HCT116 (cell line): ENCODE measurements at regions not wholly inside any gene's neighbourhood (a gene's known extent, or its start where the extent isn't known, plus 50 kb on each side); places are given as distances from the start of the nearest gene placed in this dataset.

Experiments used
- ATAC-seq: fragments of 200-7000 bp; cut with Tn5 transposase; 2 replicates; pipeline ENCODE4 v1.9.1; 2020; ENCODE audit warnings: mild to moderate bottlenecking, moderate library complexity
- BruUV-seq: library from RNA; stranded (reverse); fragments of 400-500 nt; replicated peaks from 2 replicates; lab custom pipeline; 2021; lab: Mats Ljungman, UMichigan
- CTCF ChIA-PET: fragments of 300-600 bp; sonication (Branson Sonifier 250); formaldehyde crosslinking; loops from one replicate; lab custom pipeline; 2021; ENCODE audit warnings: antibody characterized with exemption; lab: Charles Lee
- POLR2A ChIA-PET: fragments of 300-600, 350-600 bp; sonication (Branson Sonifier 250); formaldehyde crosslinking; loops from one replicate; lab custom pipeline; 2021; ENCODE audit warnings: antibody characterized with exemption; lab: Charles Lee
- RAD21 ChIA-PET, 2 experiments: fragments of 300-600 bp; sonication (Branson Sonifier 250); formaldehyde crosslinking; loops; one replicate each; lab custom pipeline; 2023; ENCODE audit warnings: low total read pairs in 2 of 2; ENCODE audit not compliant: uncharacterized antibody in 2 of 2, unreplicated experiment in 2 of 2, low non-redundant PET in 1 of 2; lab: Charles Lee
- DNase-seq: peaks from one replicate; pipeline ENCODE4 v3.0.0-alpha.2; 2010; ENCODE audit warnings: low read depth, low spot score
- H2AFZ ChIP-seq: fragments of 200-600 bp; shearing (Covaris generic), sonication (generic); 2 replicates; pipeline ENCODE4 v1.6.1; 2017; ENCODE audit warnings: low read depth, mixed run types, mixed read lengths, antibody characterized with exemption, low read length; ENCODE audit not compliant: poor library complexity, severe bottlenecking
- H3K27ac ChIP-seq: 2 replicates; pipeline ENCODE4 v1.5.1; 2012; ENCODE audit warnings: low read depth, low read length
- H3K27me3 ChIP-seq: fragments of 200-600 bp; sonication (generic); 2 replicates; pipeline ENCODE4 v1.6.1; 2016; ENCODE audit warnings: mixed run types, low read length, mixed read lengths; ENCODE audit not compliant: insufficient read depth
- H3K36me3 ChIP-seq, 2 experiments: fragments of 200-500 bp in 1 of 2; fragments of 200-600 bp in 1 of 2; sonication (Bioruptor generic) in 1 of 2; sonication (generic) in 1 of 2; 2 replicates each; pipeline versions ENCODE4 v1.5.1 to v1.6.1; 2014 to 2016; ENCODE audit warnings: low read length in 2 of 2, inconsistent platforms in 1 of 2, mixed read lengths in 1 of 2, mixed run types in 1 of 2; ENCODE audit not compliant: insufficient read depth in 2 of 2, control insufficient read depth in 1 of 2
- H3K4me1 ChIP-seq, 2 experiments: fragments of 200-600 bp in 1 of 2; sonication (generic) in 1 of 2; 2 replicates each; pipeline versions ENCODE4 v1.5.1 to v1.6.1; 2012 to 2017; ENCODE audit warnings: low read length in 2 of 2, inconsistent platforms in 1 of 2, mild to moderate bottlenecking in 1 of 2, mixed read lengths in 1 of 2, mixed run types in 1 of 2, moderate library complexity in 1 of 2; ENCODE audit not compliant: insufficient read depth in 2 of 2, control insufficient read depth in 1 of 2
- H3K4me2 ChIP-seq: fragments of 200-600 bp; sonication (generic); 2 replicates; pipeline ENCODE4 v1.6.1; 2017; ENCODE audit warnings: mixed run types, low read length, mixed read lengths
- H3K4me3 ChIP-seq, 2 experiments: fragments of 200-600 bp in 1 of 2; sonication (generic) in 1 of 2; replicated peaks in 1 of 2; 2 replicates each; pipeline ENCODE4 v1.5.1; 2011 to 2016; ENCODE audit warnings: low read length in 2 of 2, control low read depth in 1 of 2, low read depth in 1 of 2, mild to moderate bottlenecking in 1 of 2, mixed read lengths in 1 of 2, mixed run types in 1 of 2
- H3K79me2 ChIP-seq: fragments of 200-600 bp; sonication (generic); 2 replicates; pipeline ENCODE4 v1.6.1; 2017; ENCODE audit warnings: mild to moderate bottlenecking, mixed run types, low read length, moderate library complexity, mixed read lengths; ENCODE audit not compliant: insufficient read depth
- H3K9ac ChIP-seq: fragments of 200-600 bp; sonication (generic); 2 replicates; pipeline ENCODE4 v1.6.1; 2016; ENCODE audit warnings: low read length, mixed read lengths
- H3K9me2 ChIP-seq: fragments of 200-600 bp; sonication (generic), shearing (Covaris generic); 2 replicates; pipeline ENCODE4 v1.6.1; 2017; ENCODE audit warnings: mixed run types, mild to moderate bottlenecking, moderate library complexity; ENCODE audit not compliant: insufficient read depth
- H3K9me3 ChIP-seq, 2 experiments: fragments of 200-500 bp in 1 of 2; fragments of 200-600 bp in 1 of 2; sonication (Bioruptor generic) in 1 of 2; sonication (generic) in 1 of 2; 2 replicates each; pipeline ENCODE4 v1.6.1; 2014 to 2017; ENCODE audit warnings: low read length in 2 of 2, mixed read lengths in 2 of 2, inconsistent platforms in 1 of 2, low read depth in 1 of 2, mild to moderate bottlenecking in 1 of 2, mixed run types in 1 of 2, moderate library complexity in 1 of 2; ENCODE audit not compliant: control insufficient read depth in 1 of 2, insufficient read depth in 1 of 2
- H4K20me1 ChIP-seq: fragments of 200-600 bp; sonication (generic), shearing (Covaris generic); 2 replicates; pipeline ENCODE4 v1.6.1; 2017; ENCODE audit warnings: mixed run types, mild to moderate bottlenecking, moderate library complexity; ENCODE audit not compliant: insufficient read depth
- ATF3 ChIP-seq: IDR thresholded peaks from 2 replicates; pipeline ENCODE4 v1.6.1; 2012
- CEBPB ChIP-seq: IDR thresholded peaks from 2 replicates; pipeline ENCODE4 v1.6.1; 2012; ENCODE audit warnings: low read depth
- EGR1 ChIP-seq: IDR thresholded peaks from 2 replicates; pipeline ENCODE4 v1.6.1; 2012; ENCODE audit warnings: low read depth
- ELF1 ChIP-seq: IDR thresholded peaks from 2 replicates; pipeline ENCODE4 v1.6.1; 2012; ENCODE audit warnings: low read depth, borderline replicate concordance
- EZH2 ChIP-seq: fragments of 200-600 bp; sonication (generic); IDR thresholded peaks from 2 replicates; pipeline ENCODE4 v1.6.1; 2017; ENCODE audit warnings: antibody characterized with exemption, mixed run types
- EZH2phosphoT487 ChIP-seq: fragments of 200-600 bp; IDR thresholded peaks from 2 replicates; pipeline ENCODE4 v1.6.1; 2018; ENCODE audit warnings: antibody characterized with exemption, borderline replicate concordance
- FOSL1 ChIP-seq: IDR thresholded peaks from 2 replicates; pipeline ENCODE4 v1.6.1; 2012; ENCODE audit warnings: low read depth
- POLR2A ChIP-seq: IDR thresholded peaks from 2 replicates; pipeline ENCODE4 v1.7.0; 2011; ENCODE audit warnings: borderline replicate concordance; ENCODE audit not compliant: insufficient read depth, insufficient read length; ENCODE audit errors: extremely low read depth
- POLR2AphosphoS5 ChIP-seq: IDR thresholded peaks from 2 replicates; pipeline ENCODE4 v1.6.1; 2011; ENCODE audit warnings: mild to moderate bottlenecking, low read depth, low read length, moderate library complexity
- RAD21 ChIP-seq: IDR thresholded peaks from 2 replicates; pipeline ENCODE4 v1.6.1; 2012; ENCODE audit warnings: low read depth, mild to moderate bottlenecking
- SP1 ChIP-seq: IDR thresholded peaks from 2 replicates; pipeline ENCODE4 v1.6.1; 2012; ENCODE audit warnings: low read depth
- TCF7L2 ChIP-seq: IDR thresholded peaks from 2 replicates; pipeline ENCODE4 v1.7.0; 2011; ENCODE audit warnings: borderline replicate concordance, inconsistent platforms; ENCODE audit not compliant: insufficient read depth, insufficient read length; ENCODE audit errors: extremely low read depth
- YY1 ChIP-seq: IDR thresholded peaks from 2 replicates; pipeline ENCODE4 v1.6.1; 2011; ENCODE audit warnings: low read length, low read depth, moderate library complexity, mild to moderate bottlenecking; ENCODE audit not compliant: insufficient replicate concordance; ENCODE audit errors: extremely low read depth
- ZBTB33 ChIP-seq: IDR thresholded peaks from 2 replicates; pipeline ENCODE4 v1.6.1; 2011; ENCODE audit warnings: mild to moderate bottlenecking, low read length, moderate library complexity; ENCODE audit not compliant: insufficient replicate concordance; ENCODE audit errors: extremely low read depth
- intact Hi-C: fragments of 100-400 bp; cut with micrococcal nuclease; formaldehyde crosslinking; loops from 2 replicates; pipeline ENCODE4 v1.10.0; 2022
- TF ChIP-seq, protein P1 (sequence below): IDR thresholded peaks from 2 replicates; pipeline ENCODE4 v1.6.1; 2012; ENCODE audit warnings: low read depth
- TF ChIP-seq, protein P2 (sequence below), 3 experiments: fragments of 200-600 bp in 1 of 3; sonication (generic) in 1 of 3; IDR thresholded peaks in 2 of 3; conservative IDR thresholded peaks in 1 of 3; 2 replicates each; pipeline ENCODE4 v1.5.1; 2012 to 2017; ENCODE audit warnings: low read depth in 2 of 3, low read length in 2 of 3, antibody characterized with exemption in 1 of 3, borderline replicate concordance in 1 of 3, control low read depth in 1 of 3, mild to moderate bottlenecking in 1 of 3, mixed read lengths in 1 of 3, mixed run types in 1 of 3, moderate library complexity in 1 of 3; ENCODE audit not compliant: insufficient read depth in 1 of 3

DNA sequence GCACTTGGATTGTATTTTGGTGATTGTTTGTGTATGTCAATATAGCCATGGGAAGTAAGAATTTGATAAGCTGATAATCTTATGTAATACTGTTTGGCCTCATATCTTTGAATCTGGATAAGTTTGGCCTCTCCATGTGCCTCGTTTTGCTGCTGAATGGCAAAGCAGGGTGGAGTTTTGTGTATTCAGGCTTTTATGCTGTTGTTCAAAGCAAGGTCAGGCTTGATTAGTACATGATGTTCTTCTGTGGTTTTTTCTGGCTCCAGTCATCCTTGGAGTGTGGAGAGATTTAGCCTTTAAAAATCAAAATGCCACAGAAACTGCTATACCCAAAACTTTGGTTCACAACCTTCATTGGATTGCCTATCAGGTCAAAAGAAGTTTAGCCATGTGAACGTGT is 728.9 kb upstream of the GJE1 start (continued):
- TF ChIP-seq, protein P1, sequence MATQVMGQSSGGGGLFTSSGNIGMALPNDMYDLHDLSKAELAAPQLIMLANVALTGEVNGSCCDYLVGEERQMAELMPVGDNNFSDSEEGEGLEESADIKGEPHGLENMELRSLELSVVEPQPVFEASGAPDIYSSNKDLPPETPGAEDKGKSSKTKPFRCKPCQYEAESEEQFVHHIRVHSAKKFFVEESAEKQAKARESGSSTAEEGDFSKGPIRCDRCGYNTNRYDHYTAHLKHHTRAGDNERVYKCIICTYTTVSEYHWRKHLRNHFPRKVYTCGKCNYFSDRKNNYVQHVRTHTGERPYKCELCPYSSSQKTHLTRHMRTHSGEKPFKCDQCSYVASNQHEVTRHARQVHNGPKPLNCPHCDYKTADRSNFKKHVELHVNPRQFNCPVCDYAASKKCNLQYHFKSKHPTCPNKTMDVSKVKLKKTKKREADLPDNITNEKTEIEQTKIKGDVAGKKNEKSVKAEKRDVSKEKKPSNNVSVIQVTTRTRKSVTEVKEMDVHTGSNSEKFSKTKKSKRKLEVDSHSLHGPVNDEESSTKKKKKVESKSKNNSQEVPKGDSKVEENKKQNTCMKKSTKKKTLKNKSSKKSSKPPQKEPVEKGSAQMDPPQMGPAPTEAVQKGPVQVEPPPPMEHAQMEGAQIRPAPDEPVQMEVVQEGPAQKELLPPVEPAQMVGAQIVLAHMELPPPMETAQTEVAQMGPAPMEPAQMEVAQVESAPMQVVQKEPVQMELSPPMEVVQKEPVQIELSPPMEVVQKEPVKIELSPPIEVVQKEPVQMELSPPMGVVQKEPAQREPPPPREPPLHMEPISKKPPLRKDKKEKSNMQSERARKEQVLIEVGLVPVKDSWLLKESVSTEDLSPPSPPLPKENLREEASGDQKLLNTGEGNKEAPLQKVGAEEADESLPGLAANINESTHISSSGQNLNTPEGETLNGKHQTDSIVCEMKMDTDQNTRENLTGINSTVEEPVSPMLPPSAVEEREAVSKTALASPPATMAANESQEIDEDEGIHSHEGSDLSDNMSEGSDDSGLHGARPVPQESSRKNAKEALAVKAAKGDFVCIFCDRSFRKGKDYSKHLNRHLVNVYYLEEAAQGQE = no peak
- TF ChIP-seq CEBPB (no peak), FOSL1 (no peak)

DNA sequence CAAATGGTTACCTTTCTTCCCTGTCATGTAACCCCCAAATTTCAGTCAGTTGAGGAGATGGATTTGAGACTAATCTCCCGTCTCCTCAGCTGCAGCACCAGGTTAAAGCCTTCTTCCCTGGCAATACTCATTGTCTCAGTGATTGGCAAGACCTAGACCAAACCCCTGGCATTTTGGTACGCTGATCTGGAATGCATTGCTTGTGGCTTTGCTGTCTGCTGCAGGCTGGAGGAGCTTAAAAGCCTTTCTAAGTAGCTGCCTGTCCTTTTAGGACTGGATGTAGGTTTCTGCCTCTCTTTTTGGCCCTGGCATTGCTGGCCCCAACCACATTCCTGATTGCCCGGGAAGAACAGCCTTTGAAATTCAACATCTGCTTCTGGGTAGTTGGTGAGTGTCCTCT is 729.6 kb upstream of the GJE1 start:
- BruUV-seq = no TSS peak
- no peaks in the 10 kb centered on the region for H3K4me1 ChIP-seq
- ChIA-PET POLR2A (no interaction called here), CTCF (no interaction called here), RAD21 (no interaction called here)
- intact Hi-C loops = loop anchor here (5.0 kb wide), 1 partner anchor 1574 kb away; no protein-coding TSS in a partner anchor
- H3K4me2 ChIP-seq = no peak overlapping the region
- no peak overlapping the region for H3K4me3 ChIP-seq
- no peaks in the 10 kb centered on the region for H3K36me3 ChIP-seq
- no peak overlapping the region for H3K27ac ChIP-seq
- H3K9ac ChIP-seq = no peak overlapping the region
- no peaks in the 10 kb centered on the region for H3K9me3 ChIP-seq
- DNase-seq (no peak), ATAC-seq (no peak)
- H2AFZ ChIP-seq = no peak overlapping the region
- H3K27me3 ChIP-seq = no peaks in the 10 kb centered on the region
- no peaks in the 10 kb centered on the region for H3K9me2 ChIP-seq
- H3K79me2 ChIP-seq = no peaks in the 10 kb centered on the region
- no peaks in the 10 kb centered on the region for H4K20me1 ChIP-seq
- no peak for TF ChIP-seq EGR1
- TF ChIP-seq POLR2AphosphoS5 = no peak
- no peak for TF ChIP-seq ZBTB33
- TF ChIP-seq SP1 = no peak
- TF ChIP-seq YY1 = no peak
- TF ChIP-seq TCF7L2 = no peak
- no peak for TF ChIP-seq ELF1
- no peak for TF ChIP-seq EZH2
- TF ChIP-seq ATF3 = no peak
- no peak for TF ChIP-seq POLR2A
- TF ChIP-seq, protein P2, sequence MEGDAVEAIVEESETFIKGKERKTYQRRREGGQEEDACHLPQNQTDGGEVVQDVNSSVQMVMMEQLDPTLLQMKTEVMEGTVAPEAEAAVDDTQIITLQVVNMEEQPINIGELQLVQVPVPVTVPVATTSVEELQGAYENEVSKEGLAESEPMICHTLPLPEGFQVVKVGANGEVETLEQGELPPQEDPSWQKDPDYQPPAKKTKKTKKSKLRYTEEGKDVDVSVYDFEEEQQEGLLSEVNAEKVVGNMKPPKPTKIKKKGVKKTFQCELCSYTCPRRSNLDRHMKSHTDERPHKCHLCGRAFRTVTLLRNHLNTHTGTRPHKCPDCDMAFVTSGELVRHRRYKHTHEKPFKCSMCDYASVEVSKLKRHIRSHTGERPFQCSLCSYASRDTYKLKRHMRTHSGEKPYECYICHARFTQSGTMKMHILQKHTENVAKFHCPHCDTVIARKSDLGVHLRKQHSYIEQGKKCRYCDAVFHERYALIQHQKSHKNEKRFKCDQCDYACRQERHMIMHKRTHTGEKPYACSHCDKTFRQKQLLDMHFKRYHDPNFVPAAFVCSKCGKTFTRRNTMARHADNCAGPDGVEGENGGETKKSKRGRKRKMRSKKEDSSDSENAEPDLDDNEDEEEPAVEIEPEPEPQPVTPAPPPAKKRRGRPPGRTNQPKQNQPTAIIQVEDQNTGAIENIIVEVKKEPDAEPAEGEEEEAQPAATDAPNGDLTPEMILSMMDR (IDR thresholded peaks at IDR 0.05 in 2 of 3, conservative IDR thresholded peaks at IDR 0.05 in 1 of 3; ENCODE audit: borderline replicate concordance in 1 of 3, insufficient read depth in 1 of 3, low read depth in 2 of 3, low read length in 2 of 3) = no peak
- TF ChIP-seq RAD21 = no peak
- no peak for TF ChIP-seq EZH2phosphoT487
- no peak for TF ChIP-seq CEBPB
- no peak for TF ChIP-seq FOSL1
